ENCODE measurements at regions not wholly inside any gene's neighbourhood (a gene's known extent, or its start where the extent isn't known, plus 50 kb on each side); places are given as distances from the start of the nearest gene placed in this dataset.

GRCh38 chr7:91397612-91398011 is 133.4 kb downstream of the FZD1 start:
- no peak for TF ChIP-seq CTCF (IDR thresholded peaks at IDR 0.05)
- no peak for TF ChIP-seq ZFX (IDR thresholded peaks at IDR 0.05; ENCODE audit: borderline replicate concordance)

Measured in 22Rv1 (cell line).